NCI-H128 (cell line): ENCODE measurements at regions not wholly inside any gene's neighbourhood (a gene's known extent, or its start where the extent isn't known, plus 50 kb on each side); places are given as distances from the start of the nearest gene placed in this dataset.
"Not testable (repeated sequence)": the region's sequence is repeated elsewhere in the genome, so short reads cannot be mapped to it uniquely, and the experiment has no call there.

Source experiments
- DNase-seq: peaks from one replicate; lab custom pipeline; 2025; ENCODE audit not compliant: unreplicated experiment; lab: John Stamatoyannopoulos, UW

- no peak for DNase-seq
Observed at GRCh38 chr21:35510957-35511695, 462.0 kb upstream of the RUNX1 start.

GRCh38 chr21:35510294-35510693, 461.2 kb upstream of the RUNX1 start:
- DNase-seq, result no peak

GRCh38 chr21:35509001-35509704, 460.1 kb upstream of the RUNX1 start:
- no peak for DNase-seq

GRCh38 chr21:35508139-35508888, 459.2 kb upstream of the RUNX1 start:
- no peak for DNase-seq

GRCh38 chr21:35507181-35507759, 458.2 kb upstream of the RUNX1 start:
- no peak for DNase-seq

GRCh38 chr21:35506771-35507170, 457.7 kb upstream of the RUNX1 start:
- no peak for DNase-seq

- DNase-seq, result no peak
Observed at GRCh38 chr21:35506352-35506751, 457.2 kb upstream of the RUNX1 start.

GRCh38 chr21:35504951-35505466, 455.9 kb upstream of the RUNX1 start:
- DNase-seq, result no peak

- DNase-seq, result no peak
Observed at GRCh38 chr21:35504277-35504676, 455.2 kb upstream of the RUNX1 start.

- no peak for DNase-seq
Observed at GRCh38 chr21:35503671-35504070, 454.6 kb upstream of the RUNX1 start.

- no peak for DNase-seq
Observed at GRCh38 chr21:35502821-35503220, 453.7 kb upstream of the RUNX1 start.

GRCh38 chr21:35497522-35497921, 448.4 kb upstream of the RUNX1 start:
- not testable (repeated sequence) for DNase-seq

GRCh38 chr21:35491920-35492678, 443.0 kb upstream of the RUNX1 start:
- DNase-seq, result no peak

- no peak for DNase-seq
Observed at GRCh38 chr21:35491114-35491513, 442.0 kb upstream of the RUNX1 start.

- no peak for DNase-seq
Observed at GRCh38 chr21:35489389-35489980, 440.4 kb upstream of the RUNX1 start.

- DNase-seq, result no peak
Observed at GRCh38 chr21:35488946-35489345, 439.8 kb upstream of the RUNX1 start.

GRCh38 chr21:35485364-35485763, 436.3 kb upstream of the RUNX1 start:
- no peak for DNase-seq

GRCh38 chr21:35484851-35485250, 435.7 kb upstream of the RUNX1 start:
- no peak for DNase-seq

- no peak for DNase-seq
Observed at GRCh38 chr21:35484032-35484431, 434.9 kb upstream of the RUNX1 start.
